ENCODE measurements at regions not wholly inside any gene's neighbourhood (a gene's known extent, or its start where the extent isn't known, plus 50 kb on each side); places are given as distances from the start of the nearest gene placed in this dataset.
A peak's percentile ranks its signal among the peaks of the same experiment; 100 is the strongest.

DNA sequence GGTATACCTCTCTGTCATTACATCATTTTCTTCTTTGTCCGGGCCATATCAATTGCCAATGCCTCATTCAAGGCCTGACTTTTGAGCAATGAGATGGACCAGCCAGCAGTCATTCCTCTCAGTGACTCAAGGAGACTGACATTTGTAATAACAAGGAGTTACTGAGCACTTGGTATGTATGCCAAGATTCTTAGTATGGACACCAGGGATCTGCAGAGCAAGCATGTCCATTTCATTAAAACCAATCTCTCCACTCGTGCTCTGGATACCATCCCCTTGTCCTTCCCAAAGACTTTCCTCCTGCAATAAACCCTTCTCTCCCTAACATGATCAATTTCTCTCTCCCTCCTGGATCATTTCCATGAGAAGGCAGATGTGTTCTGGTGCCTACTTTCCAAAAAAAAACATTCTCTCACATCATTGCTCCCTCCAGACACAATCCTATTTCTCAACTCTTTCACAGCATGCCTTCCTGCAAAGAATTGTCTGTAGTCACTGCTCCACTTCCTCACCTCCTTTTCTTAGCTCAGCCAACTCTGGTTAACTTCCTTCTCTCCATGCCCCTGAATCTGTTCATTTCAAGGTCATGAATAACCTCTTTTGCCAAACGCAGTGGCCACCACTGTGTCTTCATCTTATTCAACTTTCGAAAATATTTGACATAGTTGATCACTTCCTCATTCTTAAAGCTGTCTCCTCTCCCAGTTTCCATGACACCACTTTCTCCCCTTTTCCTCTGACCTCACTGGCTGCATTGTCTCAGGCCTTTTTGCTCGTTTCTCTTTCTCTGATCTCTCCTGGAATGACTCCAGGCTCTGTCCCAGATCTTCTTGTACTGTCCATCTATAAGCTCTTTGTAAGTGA, 102.8 kb upstream of the CYP1B1 start:
- TF ChIP-seq, protein P1, sequence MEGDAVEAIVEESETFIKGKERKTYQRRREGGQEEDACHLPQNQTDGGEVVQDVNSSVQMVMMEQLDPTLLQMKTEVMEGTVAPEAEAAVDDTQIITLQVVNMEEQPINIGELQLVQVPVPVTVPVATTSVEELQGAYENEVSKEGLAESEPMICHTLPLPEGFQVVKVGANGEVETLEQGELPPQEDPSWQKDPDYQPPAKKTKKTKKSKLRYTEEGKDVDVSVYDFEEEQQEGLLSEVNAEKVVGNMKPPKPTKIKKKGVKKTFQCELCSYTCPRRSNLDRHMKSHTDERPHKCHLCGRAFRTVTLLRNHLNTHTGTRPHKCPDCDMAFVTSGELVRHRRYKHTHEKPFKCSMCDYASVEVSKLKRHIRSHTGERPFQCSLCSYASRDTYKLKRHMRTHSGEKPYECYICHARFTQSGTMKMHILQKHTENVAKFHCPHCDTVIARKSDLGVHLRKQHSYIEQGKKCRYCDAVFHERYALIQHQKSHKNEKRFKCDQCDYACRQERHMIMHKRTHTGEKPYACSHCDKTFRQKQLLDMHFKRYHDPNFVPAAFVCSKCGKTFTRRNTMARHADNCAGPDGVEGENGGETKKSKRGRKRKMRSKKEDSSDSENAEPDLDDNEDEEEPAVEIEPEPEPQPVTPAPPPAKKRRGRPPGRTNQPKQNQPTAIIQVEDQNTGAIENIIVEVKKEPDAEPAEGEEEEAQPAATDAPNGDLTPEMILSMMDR (IDR thresholded peaks at IDR 0.05; ENCODE audit: low read depth, low read length) = no peak
- DNase-seq (ENCODE audit: low read depth, low spot score) = peak; percentile 92
- no peak overlapping the region for H3K4me3 ChIP-seq (ENCODE audit: low read depth, low read length)
- in situ Hi-C loops (cut with HindIII; ENCODE audit: low sequenced_read_pairs) = no loop called here

DNA sequence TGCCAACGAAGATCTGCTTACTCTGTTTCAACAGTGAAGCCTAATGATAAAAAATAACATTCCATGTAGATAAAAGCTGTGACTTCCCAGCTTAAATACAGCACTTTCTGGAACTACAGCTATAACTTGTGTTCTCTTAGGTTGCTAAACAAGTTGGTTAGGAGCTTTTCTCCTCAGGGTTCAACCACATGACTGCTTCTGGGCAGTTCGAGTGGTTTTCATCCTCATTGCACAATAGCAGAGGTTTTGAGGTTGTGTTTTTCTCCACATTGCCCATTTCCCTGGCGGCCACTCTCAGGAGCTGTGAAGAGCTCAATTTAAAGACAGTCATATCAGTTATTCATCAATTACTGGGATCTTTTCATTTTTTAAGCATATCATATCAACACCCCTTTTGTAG, 102.2 kb upstream of the CYP1B1 start:
- DNase-seq (ENCODE audit: low read depth, low spot score) = peak; percentile 80
- in situ Hi-C loops (cut with HindIII; ENCODE audit: low sequenced_read_pairs) = no loop called here
- H3K4me3 ChIP-seq (ENCODE audit: low read depth, low read length) = no peak overlapping the region
- TF ChIP-seq, protein P1 (IDR thresholded peaks at IDR 0.05; ENCODE audit: low read depth, low read length) = no peak

GRCh38 chr2:38176619-38177021, 100.7 kb upstream of the CYP1B1 start:
- TF ChIP-seq, protein P1 (IDR thresholded peaks at IDR 0.05; ENCODE audit: low read depth, low read length) = no peak
- DNase-seq (ENCODE audit: low read depth, low spot score) = peak; percentile 81
- in situ Hi-C loops (cut with HindIII; ENCODE audit: low sequenced_read_pairs) = no loop called here
- H3K4me3 ChIP-seq (ENCODE audit: low read depth, low read length) = no peak overlapping the region

DNA sequence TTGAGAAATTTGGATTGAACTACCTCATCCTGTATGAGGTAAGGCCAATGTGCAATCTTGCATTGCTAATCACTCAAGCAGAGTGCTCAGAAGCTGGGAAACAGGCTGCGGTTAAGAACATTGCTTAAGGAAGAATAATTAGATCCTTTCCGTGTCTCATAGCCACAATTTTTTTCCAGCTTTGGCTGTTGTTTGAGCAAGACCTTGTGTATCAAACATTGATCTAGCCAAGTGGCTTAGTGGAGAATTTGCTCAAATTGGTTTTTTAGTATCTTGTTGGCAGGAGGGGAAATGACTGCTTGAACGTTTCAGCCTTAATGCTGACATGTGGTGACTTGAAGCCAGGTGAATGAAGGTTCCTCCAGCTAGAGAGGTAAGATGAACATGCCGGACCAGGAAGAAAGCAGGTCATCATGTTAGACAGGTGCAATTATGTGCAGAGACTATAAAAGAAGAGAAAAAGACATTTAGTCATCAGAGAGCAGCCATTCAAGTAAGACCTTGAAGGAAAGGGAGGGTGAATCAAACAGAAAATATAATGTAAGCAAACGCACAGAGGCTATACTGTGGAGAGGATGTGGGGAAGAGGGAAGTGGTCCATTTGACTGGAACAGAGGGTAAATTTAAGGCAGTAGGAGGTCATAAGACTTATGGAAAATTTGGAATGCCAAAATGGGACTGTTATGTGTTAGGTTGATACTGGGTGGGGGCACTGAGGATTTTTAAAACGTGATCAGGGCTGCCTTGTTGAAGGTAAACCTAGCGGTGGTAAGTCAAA, 98.9 kb upstream of the CYP1B1 start:
- no peak overlapping the region for H3K4me3 ChIP-seq (ENCODE audit: low read depth, low read length)
- TF ChIP-seq, protein P1 (IDR thresholded peaks at IDR 0.05; ENCODE audit: low read depth, low read length) = no peak
- in situ Hi-C loops (cut with HindIII; ENCODE audit: low sequenced_read_pairs) = no loop called here
- peak; percentile 97 for DNase-seq (ENCODE audit: low read depth, low spot score)

- in situ Hi-C loops (cut with HindIII; ENCODE audit: low sequenced_read_pairs) = no loop called here
- DNase-seq (ENCODE audit: low read depth, low spot score) = no peak
- TF ChIP-seq, protein P1 (IDR thresholded peaks at IDR 0.05; ENCODE audit: low read depth, low read length) = no peak
- H3K4me3 ChIP-seq (ENCODE audit: low read depth, low read length) = no peak overlapping the region
These were observed 98.2 kb upstream of the CYP1B1 start for GRCh38 chr2:38174131-38174530.

DNA sequence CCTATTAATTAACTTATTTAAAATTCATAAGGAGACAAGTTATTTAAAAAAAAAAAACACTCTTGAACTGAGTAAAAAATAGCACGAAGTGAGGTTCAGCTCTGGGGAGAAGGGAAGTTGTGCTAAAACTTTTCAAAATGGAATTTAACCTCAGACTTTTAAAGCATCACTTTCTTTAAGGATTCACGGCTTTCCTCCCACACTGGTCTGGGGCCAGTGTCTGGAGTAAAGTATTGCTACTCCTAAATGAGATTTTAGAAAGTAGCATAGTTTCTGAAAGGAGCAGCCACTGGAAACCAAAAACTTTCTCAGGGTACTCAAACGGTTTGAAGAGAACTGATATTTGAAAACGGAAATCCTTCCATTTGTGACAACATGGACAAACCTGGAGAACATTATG, 97.7 kb upstream of the CYP1B1 start:
- TF ChIP-seq, protein P1 (IDR thresholded peaks at IDR 0.05; ENCODE audit: low read depth, low read length) = no peak
- in situ Hi-C loops (cut with HindIII; ENCODE audit: low sequenced_read_pairs) = no loop called here
- no peak overlapping the region for H3K4me3 ChIP-seq (ENCODE audit: low read depth, low read length)
- no peak for DNase-seq (ENCODE audit: low read depth, low spot score)
